ENCODE measurements at regions not wholly inside any gene's neighbourhood (a gene's known extent, or its start where the extent isn't known, plus 50 kb on each side); places are given as distances from the start of the nearest gene placed in this dataset.

DNA sequence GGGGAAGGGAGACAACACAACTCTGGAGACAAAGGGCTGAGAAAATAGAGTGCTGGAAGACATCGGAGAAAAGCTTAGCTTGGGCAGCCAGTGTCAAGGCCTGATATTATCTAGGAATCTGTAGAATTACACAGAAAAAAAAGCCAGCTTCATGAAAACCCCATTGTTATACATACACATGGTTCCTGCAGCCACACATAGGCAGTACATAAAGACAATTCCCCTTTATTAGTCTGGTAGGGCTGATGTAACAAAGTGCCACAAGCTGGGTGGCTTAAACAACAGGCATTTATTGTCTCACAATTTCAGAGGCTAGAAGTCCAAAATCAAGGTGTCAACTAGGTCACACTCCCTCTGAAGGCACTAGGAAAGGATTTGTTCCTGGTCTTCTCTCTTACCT, 503.5 kb downstream of the MID1IP1 start:
- Histone ChIP-seq H3K4me1 (ENCODE audit: insufficient read depth, low read length, severe bottlenecking) (no peaks in the 10 kb centered on the region), H3K27me3 (ENCODE audit: insufficient read depth, low read length) (no peaks in the 10 kb centered on the region), H3K9me3 (ENCODE audit: low read length) (no peaks in the 10 kb centered on the region), H3K9ac (ENCODE audit: low read length) (no peak overlapping the region), H4K20me1 (ENCODE audit: insufficient read depth, low read length) (no peaks in the 10 kb centered on the region), H3K9me2 (ENCODE audit: low read depth, low read length) (no peaks in the 10 kb centered on the region), H2AFZ (ENCODE audit: low read length) (no peak overlapping the region), H3K4me3 (ENCODE audit: low read depth, low read length, poor library complexity, severe bottlenecking) (no peak overlapping the region), H3K27ac (ENCODE audit: low read depth, low read length, poor library complexity, severe bottlenecking) (no peak overlapping the region), H3F3A (ENCODE audit: insufficient read depth, low read length) (no peaks in the 10 kb centered on the region), H3K36me3 (ENCODE audit: insufficient read depth, low read length) (no peaks in the 10 kb centered on the region), H3K79me2 (ENCODE audit: insufficient read depth, low read length) (no peaks in the 10 kb centered on the region), H3K4me2 (ENCODE audit: low read length) (no peak overlapping the region)
- TF ChIP-seq, protein P1, sequence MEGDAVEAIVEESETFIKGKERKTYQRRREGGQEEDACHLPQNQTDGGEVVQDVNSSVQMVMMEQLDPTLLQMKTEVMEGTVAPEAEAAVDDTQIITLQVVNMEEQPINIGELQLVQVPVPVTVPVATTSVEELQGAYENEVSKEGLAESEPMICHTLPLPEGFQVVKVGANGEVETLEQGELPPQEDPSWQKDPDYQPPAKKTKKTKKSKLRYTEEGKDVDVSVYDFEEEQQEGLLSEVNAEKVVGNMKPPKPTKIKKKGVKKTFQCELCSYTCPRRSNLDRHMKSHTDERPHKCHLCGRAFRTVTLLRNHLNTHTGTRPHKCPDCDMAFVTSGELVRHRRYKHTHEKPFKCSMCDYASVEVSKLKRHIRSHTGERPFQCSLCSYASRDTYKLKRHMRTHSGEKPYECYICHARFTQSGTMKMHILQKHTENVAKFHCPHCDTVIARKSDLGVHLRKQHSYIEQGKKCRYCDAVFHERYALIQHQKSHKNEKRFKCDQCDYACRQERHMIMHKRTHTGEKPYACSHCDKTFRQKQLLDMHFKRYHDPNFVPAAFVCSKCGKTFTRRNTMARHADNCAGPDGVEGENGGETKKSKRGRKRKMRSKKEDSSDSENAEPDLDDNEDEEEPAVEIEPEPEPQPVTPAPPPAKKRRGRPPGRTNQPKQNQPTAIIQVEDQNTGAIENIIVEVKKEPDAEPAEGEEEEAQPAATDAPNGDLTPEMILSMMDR (IDR thresholded peaks at IDR 0.05; ENCODE audit: low read length) = no peak
- no peak for TF ChIP-seq EZH2 (IDR thresholded peaks at IDR 0.05; ENCODE audit: borderline replicate concordance, low read length)

DNA sequence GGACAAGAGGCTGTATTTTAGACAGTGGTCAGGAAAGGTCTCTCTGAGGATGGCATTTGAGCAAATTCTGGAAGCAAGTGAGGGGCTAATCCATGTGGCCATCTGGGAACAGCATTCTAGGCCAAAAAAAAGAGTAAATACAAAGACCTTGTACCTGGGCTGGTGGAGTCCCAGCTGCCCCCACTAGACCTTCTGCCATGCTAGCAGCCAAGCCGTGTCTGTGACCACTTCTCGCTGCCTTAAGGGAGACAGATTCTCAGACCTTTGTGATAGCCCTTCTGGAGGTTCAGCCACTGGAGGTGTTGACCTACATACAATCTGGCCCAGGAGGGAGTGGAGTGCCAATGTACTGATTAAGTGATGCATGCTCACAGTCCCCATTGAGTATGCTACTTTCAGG, 506.2 kb downstream of the MID1IP1 start:
- Histone ChIP-seq H3K27ac (ENCODE audit: low read depth, low read length, poor library complexity, severe bottlenecking) (no peak overlapping the region), H3K79me2 (ENCODE audit: insufficient read depth, low read length) (no peaks in the 10 kb centered on the region), H3K4me2 (ENCODE audit: low read length) (no peak overlapping the region), H3K36me3 (ENCODE audit: insufficient read depth, low read length) (no peaks in the 10 kb centered on the region), H4K20me1 (ENCODE audit: insufficient read depth, low read length) (no peaks in the 10 kb centered on the region), H3F3A (ENCODE audit: insufficient read depth, low read length) (no peaks in the 10 kb centered on the region), H3K4me3 (ENCODE audit: low read depth, low read length, poor library complexity, severe bottlenecking) (no peak overlapping the region), H3K9me2 (ENCODE audit: low read depth, low read length) (no peaks in the 10 kb centered on the region), H3K4me1 (ENCODE audit: insufficient read depth, low read length, severe bottlenecking) (no peaks in the 10 kb centered on the region), H3K27me3 (ENCODE audit: insufficient read depth, low read length) (no peaks in the 10 kb centered on the region), H3K9ac (ENCODE audit: low read length) (no peak overlapping the region), H3K9me3 (ENCODE audit: low read length) (no peaks in the 10 kb centered on the region), H2AFZ (ENCODE audit: low read length) (no peak overlapping the region)
- TF ChIP-seq, protein P1 (IDR thresholded peaks at IDR 0.05; ENCODE audit: low read length) = no peak
- no peak for TF ChIP-seq EZH2 (IDR thresholded peaks at IDR 0.05; ENCODE audit: borderline replicate concordance, low read length)

DNA sequence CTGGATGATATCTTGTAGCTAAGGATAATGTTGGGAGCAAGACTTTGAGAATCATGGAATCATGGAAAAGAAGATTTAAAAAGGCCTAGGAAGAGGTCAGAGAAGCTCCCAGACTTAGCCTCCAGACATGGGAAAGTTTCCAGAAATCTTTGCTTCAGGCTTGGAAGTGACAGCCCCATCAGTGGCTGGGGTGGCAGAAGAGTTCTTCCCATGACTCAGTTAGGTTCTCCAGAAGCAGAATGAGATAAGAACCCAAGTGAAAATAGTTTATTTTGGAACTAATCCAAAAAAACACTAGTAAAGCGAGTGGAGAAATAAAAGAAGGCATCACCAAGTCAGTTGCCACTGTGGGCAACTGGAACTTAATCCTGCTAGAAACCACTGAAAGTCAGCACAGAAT, 506.9 kb downstream of the MID1IP1 start:
- TF ChIP-seq, protein P1 (IDR thresholded peaks at IDR 0.05; ENCODE audit: low read length) = no peak
- TF ChIP-seq EZH2 (IDR thresholded peaks at IDR 0.05; ENCODE audit: borderline replicate concordance, low read length) = no peak
- Histone ChIP-seq H3K9me2 (ENCODE audit: low read depth, low read length) (no peaks in the 10 kb centered on the region), H3K9me3 (ENCODE audit: low read length) (no peaks in the 10 kb centered on the region), H3K4me3 (ENCODE audit: low read depth, low read length, poor library complexity, severe bottlenecking) (no peak overlapping the region), H3K27ac (ENCODE audit: low read depth, low read length, poor library complexity, severe bottlenecking) (no peak overlapping the region), H4K20me1 (ENCODE audit: insufficient read depth, low read length) (no peaks in the 10 kb centered on the region), H2AFZ (ENCODE audit: low read length) (no peak overlapping the region), H3F3A (ENCODE audit: insufficient read depth, low read length) (no peaks in the 10 kb centered on the region), H3K27me3 (ENCODE audit: insufficient read depth, low read length) (no peaks in the 10 kb centered on the region), H3K4me2 (ENCODE audit: low read length) (no peak overlapping the region), H3K36me3 (ENCODE audit: insufficient read depth, low read length) (no peaks in the 10 kb centered on the region), H3K9ac (ENCODE audit: low read length) (no peak overlapping the region), H3K4me1 (ENCODE audit: insufficient read depth, low read length, severe bottlenecking) (no peaks in the 10 kb centered on the region), H3K79me2 (ENCODE audit: insufficient read depth, low read length) (no peaks in the 10 kb centered on the region)
